ENCODE measurements at regions not wholly inside any gene's neighbourhood (a gene's known extent, or its start where the extent isn't known, plus 50 kb on each side); places are given as distances from the start of the nearest gene placed in this dataset.

DNA sequence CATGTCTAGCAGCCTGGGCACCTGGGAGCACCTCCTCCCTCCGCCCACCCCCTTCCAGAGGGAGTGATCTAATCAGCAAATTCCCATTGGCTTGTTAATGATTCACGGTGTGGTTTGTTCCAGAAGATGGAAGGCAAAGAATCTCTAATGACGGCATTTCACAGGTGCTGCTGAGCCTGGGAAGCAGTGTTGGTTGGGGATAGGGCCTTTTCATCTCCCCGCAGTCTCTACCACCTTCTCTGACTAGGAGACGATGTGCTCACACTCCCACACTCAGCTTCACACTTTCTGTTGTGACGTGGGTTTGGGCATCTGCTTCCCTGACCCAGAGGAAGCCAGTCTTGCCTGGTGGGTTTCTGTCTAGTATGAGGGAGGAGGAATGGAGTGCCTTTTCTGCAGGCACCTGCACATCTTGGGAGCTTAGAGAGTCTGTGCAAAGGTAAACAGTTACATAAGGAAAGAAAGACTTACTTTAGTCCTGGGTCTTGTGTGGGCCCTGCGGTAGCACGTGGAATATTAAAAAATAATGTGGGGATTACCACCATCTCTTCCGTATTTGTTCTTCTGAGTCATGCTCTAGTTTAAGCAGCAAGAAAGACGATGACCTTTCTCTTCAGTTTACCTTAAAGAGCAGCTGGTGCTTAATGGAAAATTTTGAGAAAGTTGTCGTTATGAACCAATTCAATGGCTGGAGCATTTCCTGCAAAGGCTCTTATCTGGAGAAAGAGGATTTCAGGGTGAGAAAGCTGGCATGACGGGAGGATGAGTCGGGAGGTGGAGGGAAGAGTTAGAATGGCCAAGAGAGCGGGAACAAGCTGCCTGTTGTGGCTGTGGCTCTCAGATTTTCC is 70.6 kb upstream of the ARHGAP5 start:
- no peaks in the 10 kb centered on the region for H3K27me3 ChIP-seq (ENCODE audit: low read depth, low read length)
- H3K36me3 ChIP-seq (ENCODE audit: control insufficient read depth in 1 of 2, insufficient read depth in 2 of 2, low read length in 2 of 2) = no peaks in the 10 kb centered on the region
- H3K9me3 ChIP-seq (ENCODE audit: control insufficient read depth in 1 of 2, low read length in 2 of 2) = no peaks in the 10 kb centered on the region
- peaks cover 0 to 3% of the 10 kb centered on the region in 2 donors for H3K4me1 ChIP-seq (ENCODE audit: control insufficient read depth in 1 of 2, insufficient read depth in 2 of 2, low read length in 2 of 2)
- no peak overlapping the region for H3K4me3 ChIP-seq (ENCODE audit: low read depth in 1 of 2, low read length in 2 of 2)
- H3K27ac ChIP-seq (ENCODE audit: low read length) = no peak overlapping the region

DNA sequence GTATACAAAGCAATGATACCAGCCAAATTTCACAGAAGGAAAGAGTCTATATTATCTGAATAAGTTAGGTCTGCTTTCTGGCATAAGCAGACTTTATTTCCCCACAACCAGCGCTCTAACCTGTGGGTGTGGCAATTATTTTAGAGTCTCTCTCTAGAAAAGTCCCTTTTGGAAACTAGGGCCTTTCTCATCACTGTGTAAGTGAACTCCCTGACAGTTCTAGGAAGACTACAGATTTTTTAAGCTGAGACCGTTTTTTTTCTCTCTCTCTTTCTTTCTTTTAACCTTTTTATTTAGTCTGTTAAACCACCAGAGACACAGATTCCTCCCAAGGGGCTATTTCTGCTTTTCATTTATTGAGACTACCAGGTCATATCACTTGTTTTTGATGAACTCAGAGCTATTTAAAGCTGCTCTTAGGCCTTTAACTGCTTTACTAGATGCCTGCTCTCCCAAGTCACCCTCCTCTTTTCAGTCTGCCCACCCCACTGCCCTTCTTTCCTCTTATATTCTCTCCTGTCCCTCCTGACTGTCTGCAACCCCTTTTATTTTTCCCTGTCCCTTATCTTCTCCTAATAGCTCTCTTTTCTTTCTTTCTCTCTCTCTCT is 69.2 kb upstream of the ARHGAP5 start:
- no peaks in the 10 kb centered on the region for H3K27me3 ChIP-seq (ENCODE audit: low read depth, low read length)
- H3K9me3 ChIP-seq (ENCODE audit: control insufficient read depth in 1 of 2, low read length in 2 of 2) = no peaks in the 10 kb centered on the region
- H3K4me1 ChIP-seq (ENCODE audit: control insufficient read depth in 1 of 2, insufficient read depth in 2 of 2, low read length in 2 of 2) = peaks cover 0 to 3% of the 10 kb centered on the region in 2 donors
- no peak overlapping the region for H3K4me3 ChIP-seq (ENCODE audit: low read depth in 1 of 2, low read length in 2 of 2)
- no peak overlapping the region for H3K27ac ChIP-seq (ENCODE audit: low read length)
- no peaks in the 10 kb centered on the region for H3K36me3 ChIP-seq (ENCODE audit: control insufficient read depth in 1 of 2, insufficient read depth in 2 of 2, low read length in 2 of 2)

DNA sequence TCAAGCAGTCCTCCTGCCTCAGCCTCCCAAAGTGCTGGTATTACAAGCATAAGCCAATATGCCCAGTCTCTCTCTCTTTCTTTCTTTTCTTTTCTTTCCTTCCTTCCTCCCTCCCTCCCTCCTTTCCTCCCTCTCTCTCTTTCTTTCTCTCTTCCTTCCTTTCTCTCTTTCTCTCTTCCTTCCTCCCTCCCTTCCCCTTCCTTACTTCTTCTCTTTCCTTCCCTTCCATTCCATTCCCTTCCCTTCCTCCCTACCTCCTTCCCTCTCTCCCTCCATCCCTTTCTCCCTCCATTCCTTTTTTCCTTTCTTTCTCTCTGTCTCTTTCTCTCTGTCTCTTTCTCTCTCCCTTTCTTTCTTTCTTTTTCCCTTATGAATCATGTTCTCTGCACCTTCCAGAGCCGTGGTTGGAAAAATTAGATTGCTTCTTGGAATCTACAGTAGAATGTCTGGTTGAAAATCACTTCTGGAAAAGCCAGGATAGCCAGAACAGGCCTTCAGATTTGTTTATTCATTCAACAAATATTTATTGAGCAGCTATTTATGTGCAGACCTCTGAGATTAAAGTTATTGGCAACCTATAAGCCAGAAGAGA is 68.4 kb upstream of the ARHGAP5 start:
- H3K4me1 ChIP-seq (ENCODE audit: control insufficient read depth in 1 of 2, insufficient read depth in 2 of 2, low read length in 2 of 2) = peaks cover 0 to 3% of the 10 kb centered on the region in 2 donors
- H3K36me3 ChIP-seq (ENCODE audit: control insufficient read depth in 1 of 2, insufficient read depth in 2 of 2, low read length in 2 of 2) = no peaks in the 10 kb centered on the region
- no peaks in the 10 kb centered on the region for H3K9me3 ChIP-seq (ENCODE audit: control insufficient read depth in 1 of 2, low read length in 2 of 2)
- no peaks in the 10 kb centered on the region for H3K27me3 ChIP-seq (ENCODE audit: low read depth, low read length)
- no peak overlapping the region for H3K27ac ChIP-seq (ENCODE audit: low read length)
- no peak overlapping the region for H3K4me3 ChIP-seq (ENCODE audit: low read depth in 1 of 2, low read length in 2 of 2)

DNA sequence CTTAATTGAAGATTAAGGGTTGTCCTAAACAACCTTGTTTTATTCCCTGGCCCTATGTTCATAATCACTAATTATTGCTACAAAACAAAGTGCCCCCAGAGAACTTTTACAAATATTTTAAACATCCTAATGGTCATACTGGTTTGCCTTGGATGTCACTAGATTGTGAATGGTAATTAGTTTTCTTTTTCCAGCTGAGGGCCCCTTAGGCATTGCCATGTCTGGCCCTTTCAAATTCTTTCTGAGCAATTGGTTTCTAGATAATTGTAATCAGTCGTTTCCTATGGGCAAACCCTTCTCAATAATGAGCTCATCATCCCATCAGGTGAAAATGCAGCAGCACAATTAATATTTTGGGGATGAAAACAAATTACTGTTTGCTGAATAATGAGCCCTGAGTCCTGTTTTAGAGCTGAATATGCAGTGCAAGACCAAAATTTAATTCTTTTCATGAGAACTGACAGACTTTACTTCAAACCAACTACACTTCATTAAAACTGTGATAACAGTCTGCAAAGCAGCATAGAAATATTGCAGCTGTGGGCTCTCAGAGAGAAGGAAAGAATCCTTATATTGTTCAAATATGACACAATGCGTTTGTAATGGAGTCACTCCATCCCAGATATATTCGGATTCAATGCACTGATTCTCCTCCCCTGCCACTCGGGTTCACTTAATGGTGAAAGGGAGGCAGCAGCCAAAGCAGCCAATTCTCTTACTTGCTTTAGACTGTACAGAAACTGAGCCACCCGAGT is 67.7 kb upstream of the ARHGAP5 start:
- peaks cover 0 to 3% of the 10 kb centered on the region in 2 donors for H3K4me1 ChIP-seq (ENCODE audit: control insufficient read depth in 1 of 2, insufficient read depth in 2 of 2, low read length in 2 of 2)
- no peaks in the 10 kb centered on the region for H3K9me3 ChIP-seq (ENCODE audit: control insufficient read depth in 1 of 2, low read length in 2 of 2)

DNA sequence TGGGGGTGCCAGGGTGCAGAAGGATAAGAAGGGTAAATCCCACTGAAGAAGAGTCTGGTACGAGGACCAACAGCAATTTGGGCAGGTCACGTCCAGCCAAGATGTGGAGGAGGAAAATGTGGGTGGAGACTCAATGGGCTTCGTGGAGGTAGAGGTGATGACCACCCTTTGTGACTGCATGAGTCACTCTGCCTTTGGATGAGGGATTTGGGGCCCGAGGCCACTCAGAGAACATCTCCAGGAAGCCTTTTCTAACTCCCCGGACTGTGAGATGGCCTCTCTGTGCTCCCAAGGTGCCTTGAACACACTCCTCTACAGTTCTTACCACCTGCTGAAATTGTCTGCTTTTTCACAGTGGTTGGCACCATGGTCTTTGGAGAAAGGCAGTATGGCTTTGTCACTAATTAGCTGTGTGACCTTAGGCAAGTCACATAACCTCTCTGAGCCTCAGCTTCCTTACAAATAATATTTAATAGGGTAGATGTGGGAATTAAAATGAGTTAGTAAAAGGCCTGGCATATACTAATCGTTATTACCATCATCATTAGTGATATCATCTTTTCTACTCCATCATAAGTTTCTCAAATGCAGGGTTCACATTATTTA is 67.0 kb upstream of the ARHGAP5 start:
- Histone ChIP-seq H3K4me1 (ENCODE audit: control insufficient read depth in 1 of 2, insufficient read depth in 2 of 2, low read length in 2 of 2) (peaks cover 0 to 3% of the 10 kb centered on the region in 2 donors), H3K4me3 (ENCODE audit: low read depth in 1 of 2, low read length in 2 of 2) (no peak overlapping the region), H3K27me3 (ENCODE audit: low read depth, low read length) (no peaks in the 10 kb centered on the region), H3K27ac (ENCODE audit: low read length) (no peak overlapping the region), H3K9me3 (ENCODE audit: control insufficient read depth in 1 of 2, low read length in 2 of 2) (no peaks in the 10 kb centered on the region), H3K36me3 (ENCODE audit: control insufficient read depth in 1 of 2, insufficient read depth in 2 of 2, low read length in 2 of 2) (no peaks in the 10 kb centered on the region)

More for the DNA sequence above, 67.7 kb upstream of the ARHGAP5 start:
- no peak overlapping the region for H3K27ac ChIP-seq (ENCODE audit: low read length)
- no peak overlapping the region for H3K4me3 ChIP-seq (ENCODE audit: low read depth in 1 of 2, low read length in 2 of 2)
- no peaks in the 10 kb centered on the region for H3K36me3 ChIP-seq (ENCODE audit: control insufficient read depth in 1 of 2, insufficient read depth in 2 of 2, low read length in 2 of 2)
- H3K27me3 ChIP-seq (ENCODE audit: low read depth, low read length) = no peaks in the 10 kb centered on the region

DNA sequence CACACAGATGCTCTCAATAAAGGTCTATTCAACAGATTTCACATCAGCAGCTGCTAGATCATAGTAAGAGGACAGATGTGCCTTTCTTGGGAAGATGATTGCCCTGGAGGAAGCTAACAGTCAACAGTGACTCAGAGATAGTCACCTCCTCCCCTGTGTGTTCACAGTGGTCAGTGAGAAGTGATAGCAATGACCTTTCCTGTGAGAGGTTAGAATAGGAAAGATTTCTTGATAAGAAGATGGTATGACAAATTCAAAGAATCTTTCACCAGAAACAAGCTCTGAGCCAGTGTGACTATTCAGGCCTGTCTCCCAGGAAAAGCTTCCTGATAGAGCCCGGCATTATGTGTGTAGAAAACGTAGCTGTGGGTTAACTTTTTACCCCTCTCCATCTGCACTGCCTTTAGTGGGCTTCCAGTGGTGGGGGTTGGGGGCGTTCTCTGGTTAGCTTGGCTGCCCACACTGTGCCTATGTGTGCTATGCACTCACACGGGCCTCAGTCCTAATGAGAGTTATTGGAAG is 66.4 kb upstream of the ARHGAP5 start:
- Histone ChIP-seq H3K36me3 (ENCODE audit: control insufficient read depth in 1 of 2, insufficient read depth in 2 of 2, low read length in 2 of 2) (no peaks in the 10 kb centered on the region), H3K9me3 (ENCODE audit: control insufficient read depth in 1 of 2, low read length in 2 of 2) (no peaks in the 10 kb centered on the region), H3K4me1 (ENCODE audit: control insufficient read depth in 1 of 2, insufficient read depth in 2 of 2, low read length in 2 of 2) (peaks cover 0 to 3% of the 10 kb centered on the region in 2 donors), H3K27ac (ENCODE audit: low read length) (no peak overlapping the region), H3K4me3 (ENCODE audit: low read depth in 1 of 2, low read length in 2 of 2) (no peak overlapping the region), H3K27me3 (ENCODE audit: low read depth, low read length) (no peaks in the 10 kb centered on the region)

DNA sequence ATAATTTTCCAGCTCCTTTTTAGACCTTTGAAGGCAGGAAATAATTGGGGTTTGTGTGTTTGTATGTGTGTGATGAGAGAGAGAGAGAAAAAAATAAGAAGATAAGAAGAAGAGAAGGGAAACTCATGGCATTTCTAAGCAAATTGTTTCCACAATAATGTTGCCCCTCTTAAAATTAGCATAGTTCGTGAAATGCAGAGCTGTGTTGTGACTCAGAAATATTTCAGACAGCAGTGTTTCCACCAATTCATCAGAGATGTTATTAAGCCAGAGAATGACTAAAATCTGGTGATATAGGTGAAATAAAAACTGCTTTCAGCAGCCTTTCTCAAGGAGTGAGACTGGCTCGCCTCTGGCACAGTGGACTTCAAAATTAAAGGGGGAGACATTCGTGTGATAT is 65.9 kb upstream of the ARHGAP5 start:
- no peak overlapping the region for H3K27ac ChIP-seq (ENCODE audit: low read length)
- no peaks in the 10 kb centered on the region for H3K27me3 ChIP-seq (ENCODE audit: low read depth, low read length)
- peaks cover 0 to 3% of the 10 kb centered on the region in 2 donors for H3K4me1 ChIP-seq (ENCODE audit: control insufficient read depth in 1 of 2, insufficient read depth in 2 of 2, low read length in 2 of 2)
- no peaks in the 10 kb centered on the region for H3K36me3 ChIP-seq (ENCODE audit: control insufficient read depth in 1 of 2, insufficient read depth in 2 of 2, low read length in 2 of 2)
- H3K4me3 ChIP-seq (ENCODE audit: low read depth in 1 of 2, low read length in 2 of 2) = no peak overlapping the region
- no peaks in the 10 kb centered on the region for H3K9me3 ChIP-seq (ENCODE audit: control insufficient read depth in 1 of 2, low read length in 2 of 2)

DNA sequence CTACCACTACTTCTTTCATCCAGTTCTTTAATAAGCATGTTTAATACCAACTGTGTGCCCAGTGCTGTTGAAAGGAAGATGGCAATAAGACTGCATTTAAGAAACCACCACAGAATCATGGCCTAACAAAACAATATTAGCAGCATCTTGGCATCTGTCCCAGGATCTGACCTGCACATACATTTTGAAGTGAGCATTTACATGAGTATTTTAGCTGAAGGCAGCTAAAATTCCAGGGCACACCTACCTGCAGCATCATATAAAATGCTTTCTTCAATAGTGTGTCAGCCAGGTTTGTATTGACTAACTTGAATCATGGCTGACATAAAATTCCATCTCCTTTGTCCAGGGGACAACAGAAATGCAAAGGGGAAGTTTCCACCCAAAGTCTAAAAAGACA is 65.0 kb upstream of the ARHGAP5 start:
- H3K36me3 ChIP-seq (ENCODE audit: control insufficient read depth in 1 of 2, insufficient read depth in 2 of 2, low read length in 2 of 2) = no peaks in the 10 kb centered on the region
- H3K27me3 ChIP-seq (ENCODE audit: low read depth, low read length) = no peaks in the 10 kb centered on the region
- no peaks in the 10 kb centered on the region for H3K4me1 ChIP-seq (ENCODE audit: control insufficient read depth in 1 of 2, insufficient read depth in 2 of 2, low read length in 2 of 2)
- H3K4me3 ChIP-seq (ENCODE audit: low read depth in 1 of 2, low read length in 2 of 2) = no peak overlapping the region
- H3K27ac ChIP-seq (ENCODE audit: low read length) = no peak overlapping the region
- no peaks in the 10 kb centered on the region for H3K9me3 ChIP-seq (ENCODE audit: control insufficient read depth in 1 of 2, low read length in 2 of 2)

DNA sequence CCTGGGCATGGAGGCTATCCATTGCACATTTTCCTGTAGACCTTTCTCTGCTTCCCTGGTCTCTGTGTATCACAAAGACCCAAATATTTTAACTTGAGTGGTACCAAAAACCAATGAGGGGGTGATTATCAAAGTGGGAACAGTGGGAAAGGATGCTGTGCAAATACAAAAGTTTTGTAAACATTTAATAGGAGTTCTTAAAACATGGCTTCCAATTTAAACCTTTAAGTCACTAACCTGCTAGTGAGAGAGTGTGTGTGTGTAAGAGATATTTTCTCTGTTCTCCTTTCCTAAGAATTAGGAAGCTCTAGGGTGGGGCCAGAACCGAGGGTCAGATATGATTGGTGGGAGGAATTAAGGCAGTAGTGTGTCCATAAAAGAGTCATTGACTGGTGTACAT is 64.5 kb upstream of the ARHGAP5 start:
- Histone ChIP-seq H3K9me3 (ENCODE audit: control insufficient read depth in 1 of 2, low read length in 2 of 2) (no peaks in the 10 kb centered on the region), H3K4me3 (ENCODE audit: low read depth in 1 of 2, low read length in 2 of 2) (no peak overlapping the region), H3K4me1 (ENCODE audit: control insufficient read depth in 1 of 2, insufficient read depth in 2 of 2, low read length in 2 of 2) (no peaks in the 10 kb centered on the region), H3K27me3 (ENCODE audit: low read depth, low read length) (no peaks in the 10 kb centered on the region), H3K27ac (ENCODE audit: low read length) (no peak overlapping the region), H3K36me3 (ENCODE audit: control insufficient read depth in 1 of 2, insufficient read depth in 2 of 2, low read length in 2 of 2) (no peaks in the 10 kb centered on the region)

DNA sequence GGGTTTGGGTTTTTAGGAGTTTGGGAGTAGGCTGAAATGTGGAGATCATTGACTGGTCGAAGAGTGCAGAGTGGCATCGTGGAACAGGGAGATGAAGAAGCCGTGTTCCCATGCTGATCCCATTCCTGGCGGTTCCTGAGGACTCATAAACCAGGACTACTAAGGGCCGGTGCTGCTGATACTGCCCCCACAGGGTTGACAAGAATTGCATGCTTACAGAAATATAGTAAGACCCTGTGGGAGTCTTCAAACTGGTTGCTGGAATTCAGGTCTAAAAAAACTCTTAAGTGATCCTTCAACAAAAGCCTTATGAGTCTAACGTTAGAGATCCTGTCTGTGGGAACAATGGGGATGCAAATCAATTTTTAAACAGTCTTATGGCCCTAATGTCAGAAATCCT is 64.0 kb upstream of the ARHGAP5 start:
- H3K4me3 ChIP-seq (ENCODE audit: low read depth in 1 of 2, low read length in 2 of 2) = no peak overlapping the region
- no peaks in the 10 kb centered on the region for H3K9me3 ChIP-seq (ENCODE audit: control insufficient read depth in 1 of 2, low read length in 2 of 2)
- no peaks in the 10 kb centered on the region for H3K36me3 ChIP-seq (ENCODE audit: control insufficient read depth in 1 of 2, insufficient read depth in 2 of 2, low read length in 2 of 2)
- H3K4me1 ChIP-seq (ENCODE audit: control insufficient read depth in 1 of 2, insufficient read depth in 2 of 2, low read length in 2 of 2) = no peaks in the 10 kb centered on the region
- no peaks in the 10 kb centered on the region for H3K27me3 ChIP-seq (ENCODE audit: low read depth, low read length)
- H3K27ac ChIP-seq (ENCODE audit: low read length) = no peak overlapping the region

Measured in muscle layer of duodenum (tissue), 2 donors.